SK-N-SH (cell line): ENCODE measurements at regions not wholly inside any gene's neighbourhood (a gene's known extent, or its start where the extent isn't known, plus 50 kb on each side); places are given as distances from the start of the nearest gene placed in this dataset.

Experiments
- CTCF ChIA-PET: fragments of 300-600, 350-600 bp; formaldehyde crosslinking; extraction: SDS; loops from one replicate; lab custom pipeline; 2021; lab: Yijun Ruan, JAX
- POLR2A ChIA-PET: fragments of 350-600 bp; sonication (Branson Sonifier 250); formaldehyde crosslinking; extraction: SDS; loops from one replicate; lab custom pipeline; 2020; ENCODE audit warnings: antibody characterized with exemption, inconsistent platforms; lab: Yijun Ruan, JAX
- DNase-seq: peaks from one replicate; pipeline ENCODE4 v3.0.0; 2012
- H2AFZ ChIP-seq: fragments of 200-600 bp; sonication (generic); 2 replicates; pipeline ENCODE4 v1.8.1; 2016; ENCODE audit warnings: antibody characterized with exemption, mild to moderate bottlenecking, low read depth
- H3F3A ChIP-seq: fragments of 200-600 bp; sonication (generic); replicated peaks from 2 replicates; pipeline ENCODE3; 2016; ENCODE audit warnings: antibody characterized with exemption, mild to moderate bottlenecking; ENCODE audit not compliant: insufficient read depth
- H3K27ac ChIP-seq, 2 experiments: fragments of 200-500 bp in 1 of 2; fragments of 200-600 bp in 1 of 2; sonication (Bioruptor generic) in 1 of 2; sonication (generic), shearing (Covaris generic) in 1 of 2; 2 replicates each; pipeline versions ENCODE4 v1.5.1 to v1.6.1; 2014 to 2016; ENCODE audit warnings: low read depth in 2 of 2, inconsistent platforms in 1 of 2, low read length in 1 of 2, mild to moderate bottlenecking in 1 of 2, mixed read lengths in 1 of 2
- H3K27me3 ChIP-seq: fragments of 200-600 bp; sonication (generic), shearing (Covaris generic); 2 replicates; pipeline ENCODE4 v1.6.1; 2016; ENCODE audit warnings: mixed run types; ENCODE audit not compliant: insufficient read depth
- H3K36me3 ChIP-seq, 2 experiments: fragments of 200-500 bp in 1 of 2; fragments of 200-600 bp in 1 of 2; sonication (Bioruptor generic) in 1 of 2; sonication (generic) in 1 of 2; replicated peaks in 1 of 2; 2 replicates each; pipeline versions ENCODE3 to v1.5.1; 2014 to 2016; ENCODE audit warnings: low read length in 1 of 2, mild to moderate bottlenecking in 1 of 2; ENCODE audit not compliant: insufficient read depth in 2 of 2, control insufficient read depth in 1 of 2
- H3K4me1 ChIP-seq, 2 experiments: fragments of 200-500 bp in 1 of 2; fragments of 200-600 bp in 1 of 2; sonication (Bioruptor generic) in 1 of 2; sonication (generic), shearing (Covaris generic) in 1 of 2; 2 replicates each; pipeline versions ENCODE4 v1.5.1 to v1.6.1; 2014 to 2016; ENCODE audit warnings: low read depth in 1 of 2, low read length in 1 of 2, mixed run types in 1 of 2; ENCODE audit not compliant: insufficient read depth in 2 of 2, control insufficient read depth in 1 of 2
- H3K4me2 ChIP-seq: fragments of 200-600 bp; sonication (generic), shearing (Covaris generic); 2 replicates; pipeline ENCODE4 v1.6.1; 2017; ENCODE audit warnings: mixed run types
- H3K4me3 ChIP-seq, 2 experiments: fragments of 200-500 bp in 1 of 2; fragments of 200-600 bp in 1 of 2; sonication (Bioruptor generic) in 1 of 2; sonication (generic), shearing (Covaris generic) in 1 of 2; 2 replicates each; pipeline versions ENCODE4 v1.5.1 to v1.8.1; 2014 to 2016; ENCODE audit warnings: low read depth in 2 of 2, inconsistent platforms in 1 of 2, low read length in 1 of 2, mild to moderate bottlenecking in 1 of 2, mixed read lengths in 1 of 2, moderate library complexity in 1 of 2
- H3K79me2 ChIP-seq: fragments of 200-600 bp; sonication (generic); 2 replicates; pipeline ENCODE4 v1.8.1; 2017; ENCODE audit warnings: mild to moderate bottlenecking; ENCODE audit not compliant: insufficient read depth
- H3K9ac ChIP-seq: fragments of 200-600 bp; sonication (generic); 2 replicates; pipeline ENCODE4 v1.6.1; 2017; ENCODE audit warnings: mixed run types
- H3K9me2 ChIP-seq: fragments of 200-600 bp; sonication (generic); 2 replicates; pipeline ENCODE4 v1.6.1; 2017; ENCODE audit warnings: mixed run types
- H3K9me3 ChIP-seq: fragments of 200-600 bp; sonication (generic); 2 replicates; pipeline ENCODE4 v1.6.1; 2017; ENCODE audit warnings: mixed run types, mild to moderate bottlenecking, moderate library complexity
- H4K20me1 ChIP-seq: fragments of 200-600 bp; sonication (generic); 2 replicates; pipeline ENCODE4 v1.6.1; 2017; ENCODE audit warnings: mild to moderate bottlenecking, mixed run types; ENCODE audit not compliant: insufficient read depth
- EP300 ChIP-seq, 2 experiments: IDR thresholded peaks; 2 replicates each; pipeline versions ENCODE4 v1.4.0 to v1.6.1; 2012; ENCODE audit warnings: borderline replicate concordance in 1 of 2, low read depth in 1 of 2, low read length in 1 of 2
- FOXM1 ChIP-seq: IDR thresholded peaks from 2 replicates; pipeline ENCODE4 v1.4.0; 2012; ENCODE audit warnings: low read depth, mild to moderate bottlenecking
- MAX ChIP-seq: IDR thresholded peaks from 2 replicates; pipeline ENCODE4 v1.4.0; 2012; ENCODE audit warnings: low read depth
- MXI1 ChIP-seq: IDR thresholded peaks from 2 replicates; pipeline ENCODE4 v1.6.1; 2012; ENCODE audit warnings: mild to moderate bottlenecking, low read depth, low read length, improper control_type of control experiment
- NFIC ChIP-seq: IDR thresholded peaks from 2 replicates; pipeline ENCODE4 v1.4.0; 2012; ENCODE audit warnings: borderline replicate concordance
- RAD21 ChIP-seq: IDR thresholded peaks from 2 replicates; pipeline ENCODE4 v1.6.1; 2012; ENCODE audit warnings: mild to moderate bottlenecking, low read length
- RCOR1 ChIP-seq: fragments of 150-350 bp; IDR thresholded peaks from 2 replicates; pipeline ENCODE4 v1.6.1; 2017; ENCODE audit warnings: antibody characterized with exemption, low read length
- SIN3A ChIP-seq: IDR thresholded peaks from 2 replicates; pipeline ENCODE4 v1.6.1; 2012; ENCODE audit warnings: low read depth, mild to moderate bottlenecking, low read length, moderate library complexity, borderline replicate concordance
- SMC3 ChIP-seq: IDR thresholded peaks from 2 replicates; pipeline ENCODE4 v1.6.1; 2012; ENCODE audit warnings: low read depth, low read length, improper control_type of control experiment
- USF2 ChIP-seq: fragments of 150-350 bp; IDR thresholded peaks from 2 replicates; pipeline ENCODE4 v1.6.1; 2017; ENCODE audit warnings: antibody characterized with exemption, low read length, low read depth, borderline replicate concordance
- YY1 ChIP-seq: IDR thresholded peaks from 2 replicates; pipeline ENCODE4 v1.4.0; 2012; ENCODE audit warnings: low read depth, mild to moderate bottlenecking
- WGBS: methylation state at CpG from one replicate; pipeline ENCODE4 v1.1.6; 2017; ENCODE audit warnings: low lambda C conversion rate; 5-methylcytosine and 5-hydroxymethylcytosine counted together
- TF ChIP-seq, protein P1 (sequence below): IDR thresholded peaks from 2 replicates; pipeline ENCODE4 v1.6.1; 2012; ENCODE audit warnings: mild to moderate bottlenecking, low read depth, low read length, moderate library complexity
- TF ChIP-seq, protein P2 (sequence below): fragments of 200-600 bp; sonication (generic); IDR thresholded peaks from 2 replicates; pipeline ENCODE4 v1.6.1; 2017; ENCODE audit warnings: antibody characterized with exemption, mild to moderate bottlenecking, moderate library complexity

GRCh38 chr6:22736740-22737139, 167.4 kb downstream of the HDGFL1 start (continued):
- TF ChIP-seq, protein P1, sequence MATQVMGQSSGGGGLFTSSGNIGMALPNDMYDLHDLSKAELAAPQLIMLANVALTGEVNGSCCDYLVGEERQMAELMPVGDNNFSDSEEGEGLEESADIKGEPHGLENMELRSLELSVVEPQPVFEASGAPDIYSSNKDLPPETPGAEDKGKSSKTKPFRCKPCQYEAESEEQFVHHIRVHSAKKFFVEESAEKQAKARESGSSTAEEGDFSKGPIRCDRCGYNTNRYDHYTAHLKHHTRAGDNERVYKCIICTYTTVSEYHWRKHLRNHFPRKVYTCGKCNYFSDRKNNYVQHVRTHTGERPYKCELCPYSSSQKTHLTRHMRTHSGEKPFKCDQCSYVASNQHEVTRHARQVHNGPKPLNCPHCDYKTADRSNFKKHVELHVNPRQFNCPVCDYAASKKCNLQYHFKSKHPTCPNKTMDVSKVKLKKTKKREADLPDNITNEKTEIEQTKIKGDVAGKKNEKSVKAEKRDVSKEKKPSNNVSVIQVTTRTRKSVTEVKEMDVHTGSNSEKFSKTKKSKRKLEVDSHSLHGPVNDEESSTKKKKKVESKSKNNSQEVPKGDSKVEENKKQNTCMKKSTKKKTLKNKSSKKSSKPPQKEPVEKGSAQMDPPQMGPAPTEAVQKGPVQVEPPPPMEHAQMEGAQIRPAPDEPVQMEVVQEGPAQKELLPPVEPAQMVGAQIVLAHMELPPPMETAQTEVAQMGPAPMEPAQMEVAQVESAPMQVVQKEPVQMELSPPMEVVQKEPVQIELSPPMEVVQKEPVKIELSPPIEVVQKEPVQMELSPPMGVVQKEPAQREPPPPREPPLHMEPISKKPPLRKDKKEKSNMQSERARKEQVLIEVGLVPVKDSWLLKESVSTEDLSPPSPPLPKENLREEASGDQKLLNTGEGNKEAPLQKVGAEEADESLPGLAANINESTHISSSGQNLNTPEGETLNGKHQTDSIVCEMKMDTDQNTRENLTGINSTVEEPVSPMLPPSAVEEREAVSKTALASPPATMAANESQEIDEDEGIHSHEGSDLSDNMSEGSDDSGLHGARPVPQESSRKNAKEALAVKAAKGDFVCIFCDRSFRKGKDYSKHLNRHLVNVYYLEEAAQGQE, result no peak
- TF ChIP-seq RAD21 (no peak), YY1 (no peak), EP300 (IDR thresholded peaks at IDR 0.05; ENCODE audit: borderline replicate concordance in 1 of 2, low read depth in 1 of 2, low read length in 1 of 2) (no peak)

GRCh38 chr6:22737331-22737730, 168.0 kb downstream of the HDGFL1 start:
- Histone ChIP-seq H3K9me2 (no peaks in the 10 kb centered on the region), H4K20me1 (no peaks in the 10 kb centered on the region), H3K4me1 (no peaks in the 10 kb centered on the region; a peak in 1 of 4 replicates)
- CTCF ChIA-PET, result interaction anchor here (1.0 to 1.4 kb wide), 6 partner anchors 10 to 590 kb away, joined by 3 read pairs; no protein-coding TSS in a partner anchor
- POLR2A ChIA-PET, result no interaction called here
- WGBS, result 58% methylated on average over 5 of the region's 5 CpGs
- DNase-seq, result no peak
- TF ChIP-seq, protein P2, sequence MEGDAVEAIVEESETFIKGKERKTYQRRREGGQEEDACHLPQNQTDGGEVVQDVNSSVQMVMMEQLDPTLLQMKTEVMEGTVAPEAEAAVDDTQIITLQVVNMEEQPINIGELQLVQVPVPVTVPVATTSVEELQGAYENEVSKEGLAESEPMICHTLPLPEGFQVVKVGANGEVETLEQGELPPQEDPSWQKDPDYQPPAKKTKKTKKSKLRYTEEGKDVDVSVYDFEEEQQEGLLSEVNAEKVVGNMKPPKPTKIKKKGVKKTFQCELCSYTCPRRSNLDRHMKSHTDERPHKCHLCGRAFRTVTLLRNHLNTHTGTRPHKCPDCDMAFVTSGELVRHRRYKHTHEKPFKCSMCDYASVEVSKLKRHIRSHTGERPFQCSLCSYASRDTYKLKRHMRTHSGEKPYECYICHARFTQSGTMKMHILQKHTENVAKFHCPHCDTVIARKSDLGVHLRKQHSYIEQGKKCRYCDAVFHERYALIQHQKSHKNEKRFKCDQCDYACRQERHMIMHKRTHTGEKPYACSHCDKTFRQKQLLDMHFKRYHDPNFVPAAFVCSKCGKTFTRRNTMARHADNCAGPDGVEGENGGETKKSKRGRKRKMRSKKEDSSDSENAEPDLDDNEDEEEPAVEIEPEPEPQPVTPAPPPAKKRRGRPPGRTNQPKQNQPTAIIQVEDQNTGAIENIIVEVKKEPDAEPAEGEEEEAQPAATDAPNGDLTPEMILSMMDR, result peak; percentile 51
- TF ChIP-seq RCOR1, result no peak
- peak; percentile 69 for TF ChIP-seq RAD21
- TF ChIP-seq MAX, result no peak
- TF ChIP-seq MXI1, result no peak
- TF ChIP-seq YY1, result no peak
- no peak for TF ChIP-seq NFIC
- TF ChIP-seq USF2, result no peak
- no peak for TF ChIP-seq SIN3A
- TF ChIP-seq SMC3, result peak; percentile 40
- no peak for TF ChIP-seq FOXM1
- TF ChIP-seq, all 33 proteins: peak for 3
- no peaks in the 10 kb centered on the region for H3K9me3 ChIP-seq
- no peaks in the 10 kb centered on the region for H3K27me3 ChIP-seq
- no peak overlapping the region for H3K9ac ChIP-seq
- no peaks in the 10 kb centered on the region for H3F3A ChIP-seq
- H2AFZ ChIP-seq, result no peak overlapping the region
- H3K36me3 ChIP-seq, result no peaks in the 10 kb centered on the region
- H3K27ac ChIP-seq, result no peak overlapping the region; a peak in 1 of 4 replicates
- no peaks in the 10 kb centered on the region for H3K79me2 ChIP-seq
- peak overlapping the region in 1 of 2 experiments; percentile 45; a peak in 1 of 4 replicates for H3K4me3 ChIP-seq
- H3K4me2 ChIP-seq, result no peak overlapping the region
